ENCODE measurements at regions not wholly inside any gene's neighbourhood (a gene's known extent, or its start where the extent isn't known, plus 50 kb on each side); places are given as distances from the start of the nearest gene placed in this dataset.
A peak's percentile ranks its signal among the peaks of the same experiment; 100 is the strongest.

DNA sequence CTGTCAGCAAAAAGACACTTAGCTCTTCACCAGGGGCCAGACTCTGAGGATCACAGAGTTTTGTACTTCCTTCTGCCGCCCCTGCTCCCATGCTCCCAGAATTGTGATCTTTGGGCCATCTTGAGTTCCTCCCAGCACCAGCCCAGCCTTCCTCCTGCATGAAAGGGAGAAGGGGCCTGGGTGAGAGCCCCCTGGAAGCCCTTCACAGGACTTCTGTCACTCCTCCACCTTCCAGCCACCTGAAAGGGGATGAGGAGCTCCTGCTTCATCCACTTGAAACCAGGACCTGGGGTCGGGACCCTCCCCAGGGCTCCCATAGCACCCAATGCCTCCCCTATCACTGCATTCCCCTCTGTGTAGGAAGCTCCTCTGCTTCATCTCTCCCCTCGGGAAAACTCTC, 174.2 kb downstream of the BUD13 start:
- no peak for DNase-seq

DNA sequence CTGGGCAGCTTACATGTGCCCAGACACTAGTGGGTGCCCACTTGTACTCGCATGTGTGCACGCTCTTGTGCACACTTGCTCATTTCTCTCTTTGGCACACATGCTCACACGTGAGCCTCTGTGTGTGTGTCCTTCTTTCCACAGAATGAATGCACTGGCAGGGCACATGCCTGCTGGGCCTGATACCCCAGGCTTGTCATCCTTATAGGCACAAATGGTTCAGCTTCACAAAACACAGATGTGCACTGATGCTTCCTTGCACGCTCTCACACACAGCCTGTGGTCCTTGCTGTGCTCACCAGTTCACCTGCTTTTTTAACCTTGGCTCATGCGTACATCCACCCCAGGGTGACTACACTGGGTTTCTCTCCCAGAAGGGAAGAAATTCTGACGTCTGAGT, 174.8 kb downstream of the BUD13 start:
- no peak for DNase-seq

DNA sequence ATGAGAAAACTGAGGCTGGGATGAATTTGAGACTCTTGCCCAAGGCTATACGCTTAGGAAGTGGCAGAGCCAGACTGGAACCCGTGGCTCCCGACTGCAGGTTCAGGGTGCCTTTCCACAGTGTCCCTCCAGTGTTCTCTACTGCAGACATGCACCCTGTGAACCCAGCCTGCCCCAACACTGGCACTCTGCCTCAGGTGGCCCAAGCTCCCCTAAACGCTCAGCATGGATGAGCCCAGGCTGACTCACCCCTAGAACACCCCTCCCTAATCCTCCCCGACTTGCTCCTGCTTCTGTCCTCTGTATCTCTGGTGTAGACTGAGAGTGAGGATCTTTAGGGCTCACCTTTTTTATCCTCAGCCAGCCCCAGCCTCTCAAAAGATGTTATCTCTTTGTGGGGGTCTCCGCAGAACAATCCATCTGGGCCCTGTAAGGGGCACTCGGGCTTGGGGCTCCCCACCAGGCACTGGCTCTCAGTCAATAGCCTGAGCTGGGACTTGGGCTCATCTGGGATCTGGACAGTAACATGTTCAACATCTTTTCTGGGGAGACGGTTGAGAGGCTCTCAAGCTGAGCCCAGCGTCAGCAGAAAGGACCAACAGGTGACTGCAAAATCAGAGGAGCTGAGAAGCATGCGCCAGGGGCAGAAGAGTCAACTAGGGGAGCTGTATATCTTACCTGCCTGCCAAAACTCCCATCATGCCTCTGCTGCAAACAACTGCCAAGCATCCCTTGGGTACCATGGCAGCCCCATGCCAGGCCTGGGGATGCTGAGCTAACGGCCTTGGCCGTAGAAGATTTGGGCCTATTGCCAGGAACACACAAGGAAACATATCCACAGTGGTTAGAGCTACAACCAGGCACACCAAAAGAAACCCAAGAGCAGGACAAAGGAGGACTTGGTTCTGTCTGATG, 176.2 kb downstream of the BUD13 start:
- DNase-seq, result no peak

DNA sequence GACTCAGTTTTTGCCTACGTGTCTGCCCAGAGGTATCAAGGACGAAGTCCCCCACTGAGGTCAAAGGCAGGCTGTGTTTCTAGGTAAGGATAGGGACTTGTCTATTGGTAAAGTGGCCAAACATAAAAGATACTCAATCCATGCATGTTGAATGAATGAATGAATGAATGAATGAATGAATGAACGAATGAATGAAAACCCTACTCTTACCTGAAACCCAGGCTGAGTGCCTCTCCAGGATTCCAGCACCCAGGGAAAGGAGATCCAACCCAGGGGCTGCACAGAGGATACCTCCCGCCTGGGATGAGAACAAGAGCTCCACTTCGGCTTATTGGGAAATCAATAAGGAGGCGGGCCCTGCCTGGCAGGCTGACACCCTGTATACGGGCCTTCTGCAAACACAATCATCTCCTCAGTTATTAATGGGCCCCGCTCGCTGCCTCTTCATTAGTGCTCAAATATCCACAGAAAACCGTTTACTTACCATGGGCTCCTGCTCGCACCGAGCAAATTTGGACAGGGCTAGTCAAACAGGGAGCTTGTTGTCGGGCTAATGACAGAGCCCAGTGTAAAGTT, 177.4 kb downstream of the BUD13 start:
- DNase-seq, result no peak

DNA sequence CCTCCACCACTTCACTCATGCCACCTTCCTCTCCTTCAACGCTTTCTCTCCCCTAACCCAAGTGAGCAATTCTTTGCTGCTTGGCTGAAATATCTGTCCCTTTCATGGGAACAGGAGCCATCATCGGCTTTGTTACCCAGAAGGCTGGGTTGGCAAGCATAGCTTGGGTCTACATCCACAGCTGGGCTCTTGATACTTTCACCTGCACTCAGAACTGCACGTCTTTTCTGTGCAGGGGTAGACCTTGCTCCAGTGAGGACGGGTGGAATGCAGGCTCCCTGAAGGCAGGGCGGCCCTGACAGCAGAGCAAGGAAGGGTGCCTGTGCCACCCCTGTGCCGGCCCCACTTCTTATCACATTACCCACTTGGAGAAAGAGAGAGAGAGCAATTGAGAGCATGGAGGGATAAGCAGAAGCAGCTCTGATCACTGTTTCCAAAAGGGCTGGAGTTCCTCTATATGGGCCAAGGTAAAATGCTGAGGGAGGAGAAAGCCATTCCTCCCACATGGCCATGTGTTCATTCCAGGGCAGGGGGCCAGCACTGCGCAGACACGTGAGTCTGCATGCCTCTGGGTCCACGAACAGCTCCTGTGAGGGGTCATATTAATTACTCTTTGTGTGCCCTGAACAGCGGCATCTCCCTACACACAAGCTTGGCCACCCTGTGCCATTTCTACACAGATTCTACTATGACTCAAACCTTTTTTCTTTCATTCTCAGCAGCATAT, 181.8 kb downstream of the BUD13 start:
- no peak for DNase-seq

DNA sequence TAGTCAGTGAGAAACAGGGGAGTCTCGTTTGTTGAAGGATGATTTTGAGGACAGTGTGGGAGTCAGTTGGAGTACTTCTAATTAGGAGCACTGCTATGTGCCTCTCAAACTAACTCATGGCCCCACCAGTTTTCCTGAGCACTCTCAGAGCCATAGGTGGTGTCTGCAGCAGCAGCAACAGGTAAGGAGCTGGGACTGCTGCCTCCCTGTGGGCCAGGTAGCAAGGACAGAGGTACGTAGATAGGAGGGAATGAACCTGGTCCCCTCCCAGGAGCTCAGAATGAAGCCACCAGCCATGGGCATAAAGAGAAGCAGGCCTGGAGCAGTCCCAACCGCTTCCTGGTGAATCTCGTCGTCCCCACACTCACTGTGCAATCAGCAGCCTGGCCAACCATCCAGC, 183.4 kb downstream of the BUD13 start:
- DNase-seq, result no peak

DNA sequence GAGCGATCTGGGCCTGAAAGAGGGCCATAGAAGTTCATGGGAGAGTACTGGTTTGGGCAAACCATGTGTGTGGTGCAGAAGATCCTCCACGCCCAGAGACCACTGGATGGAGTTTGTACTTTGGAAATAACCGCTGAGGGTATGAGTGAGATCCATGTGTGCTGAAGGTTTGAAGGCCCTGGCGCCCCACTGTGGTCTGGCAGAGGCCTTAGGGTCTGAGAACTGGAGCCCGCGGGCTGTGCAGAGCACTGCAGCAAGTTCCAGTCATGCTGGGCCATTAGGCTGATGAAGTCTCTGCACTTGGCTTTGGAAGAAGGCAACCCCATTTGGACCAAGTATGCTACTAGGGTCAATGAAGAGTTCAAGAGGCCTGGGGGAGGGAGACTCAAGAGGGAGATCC, 186.4 kb downstream of the BUD13 start:
- no peak for DNase-seq

DNA sequence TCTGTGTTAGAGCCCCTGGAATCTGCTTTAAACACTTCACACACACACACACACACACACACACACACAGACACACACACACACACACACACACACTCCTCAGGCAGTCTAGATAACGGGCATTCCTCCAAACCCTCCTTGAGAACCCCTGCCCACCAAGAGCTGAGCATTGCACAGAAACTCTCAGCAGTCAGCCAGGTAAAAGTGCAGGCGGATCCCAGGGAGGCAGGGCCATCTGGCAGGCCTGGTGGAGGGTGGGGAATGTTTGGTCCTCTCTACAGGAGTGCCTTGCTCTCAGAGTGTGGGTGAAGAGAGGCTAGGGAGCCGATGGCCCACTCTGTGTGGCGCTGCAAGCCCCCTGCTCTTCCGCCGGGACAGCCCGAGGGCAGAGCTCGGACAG, 190.2 kb downstream of the BUD13 start:
- DNase-seq, result no peak

DNA sequence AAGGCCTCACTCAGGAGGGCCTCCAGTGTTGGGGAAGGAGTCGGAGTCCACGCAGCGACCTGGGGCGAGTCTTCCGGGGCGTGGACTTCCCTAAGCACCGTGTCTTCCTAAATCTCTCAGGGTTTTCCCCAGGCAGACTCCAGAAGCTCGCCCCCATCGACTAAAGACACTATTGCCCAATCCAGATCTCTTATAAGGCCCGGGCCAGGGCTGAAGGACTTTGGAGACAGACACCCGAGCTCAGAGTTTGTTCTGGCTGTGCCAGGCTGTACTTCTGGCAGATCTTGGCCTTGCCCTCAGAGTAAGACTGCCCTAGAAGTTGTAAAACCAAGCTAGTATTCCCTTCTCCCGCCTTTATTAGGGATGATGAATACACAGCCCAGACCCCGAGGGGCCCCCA, 191.4 kb downstream of the BUD13 start:
- DNase-seq, result no peak

DNA sequence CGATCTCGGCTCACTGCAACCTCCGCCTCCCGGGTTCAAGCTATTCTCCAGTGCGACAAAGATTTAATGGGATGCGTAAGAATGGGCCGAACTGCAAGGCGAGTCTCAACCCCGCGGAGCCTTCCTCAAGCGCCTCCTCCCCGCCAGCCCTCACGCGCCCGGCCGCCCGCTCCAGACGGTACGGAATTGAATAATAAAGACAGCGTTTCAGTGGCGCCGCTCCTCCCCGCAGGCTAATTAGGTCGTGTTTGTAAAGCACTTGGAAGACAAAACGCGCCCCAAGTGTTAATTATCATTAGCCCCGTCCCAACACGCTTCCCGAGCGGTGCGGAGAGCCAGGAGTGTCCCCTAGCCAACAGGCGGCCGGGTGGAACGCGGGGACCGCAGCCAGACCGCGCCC, 192.0 kb downstream of the BUD13 start:
- DNase-seq, result no peak

DNA sequence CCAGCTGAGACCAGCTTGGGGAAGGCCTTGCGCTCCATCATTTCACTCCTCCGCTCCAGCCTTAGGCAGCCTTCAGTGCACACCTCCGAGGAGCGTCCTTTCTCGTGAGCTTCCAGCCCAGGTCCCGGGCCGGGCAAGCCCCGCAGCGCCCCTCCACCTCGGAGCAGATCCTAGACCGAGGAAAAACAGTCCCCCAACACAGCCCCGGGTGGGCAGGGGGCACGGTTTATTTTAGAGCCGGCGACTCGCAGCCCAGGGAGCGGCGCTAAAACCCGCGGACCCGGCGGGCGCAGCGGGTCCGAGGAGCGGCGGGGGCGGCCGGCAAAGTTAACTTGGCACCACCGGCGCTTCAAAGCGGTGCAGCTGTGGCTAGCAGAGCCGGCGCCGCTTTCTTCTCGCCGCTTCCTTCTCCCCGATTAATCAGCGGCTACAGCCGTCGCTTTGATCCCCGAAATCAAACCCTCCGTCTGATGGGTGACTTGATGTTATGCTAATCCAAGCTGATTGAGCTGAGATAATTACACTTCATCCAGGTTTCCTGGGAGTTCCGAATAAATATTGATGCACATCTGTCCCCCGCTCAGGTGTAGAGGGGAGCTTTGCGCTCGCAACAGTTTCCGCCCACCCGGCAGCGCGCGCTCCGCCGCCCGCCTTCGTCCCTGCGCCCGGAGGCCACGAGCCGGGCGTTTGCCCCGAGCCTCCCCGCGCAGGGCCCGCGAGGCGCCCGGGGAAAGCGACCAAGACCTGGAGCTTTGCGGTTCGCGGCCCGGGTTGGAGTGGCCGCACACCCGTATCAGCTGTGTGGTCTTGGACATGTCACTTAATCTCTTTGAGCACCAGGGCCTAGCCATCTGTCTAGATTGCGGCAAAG, 192.7 kb downstream of the BUD13 start:
- DNase-seq, result no peak

DNA sequence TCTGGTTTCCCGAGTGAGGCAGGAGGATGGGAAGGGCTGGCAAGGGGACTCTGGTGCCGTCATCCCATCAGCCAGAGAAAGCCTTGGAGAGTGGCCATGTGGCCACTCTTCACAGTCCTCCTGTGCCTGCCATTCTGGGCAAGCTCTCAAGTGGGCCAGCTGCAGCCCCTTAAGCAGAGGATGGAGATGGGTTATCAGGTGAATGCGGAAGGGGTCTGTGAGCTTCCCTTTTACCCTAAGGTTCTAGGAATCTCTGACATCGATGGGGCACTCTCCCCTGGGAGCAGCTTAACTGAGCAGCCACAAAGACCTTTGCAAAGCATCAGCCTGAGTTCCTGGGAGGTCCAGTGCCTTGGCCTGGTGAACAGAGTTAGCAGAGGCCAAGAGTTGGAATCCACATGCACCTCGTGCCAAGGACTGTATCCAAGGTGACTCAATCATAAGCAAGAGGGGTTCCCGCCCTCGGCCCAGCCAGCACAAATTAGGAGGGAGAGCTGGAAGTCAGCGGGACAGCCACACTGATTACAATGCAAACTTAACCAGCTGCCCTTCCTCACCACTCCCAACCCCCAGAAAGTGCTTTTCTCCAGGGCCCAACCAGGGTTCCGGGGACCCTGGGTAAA, 193.6 kb downstream of the BUD13 start:
- no peak for DNase-seq

DNA sequence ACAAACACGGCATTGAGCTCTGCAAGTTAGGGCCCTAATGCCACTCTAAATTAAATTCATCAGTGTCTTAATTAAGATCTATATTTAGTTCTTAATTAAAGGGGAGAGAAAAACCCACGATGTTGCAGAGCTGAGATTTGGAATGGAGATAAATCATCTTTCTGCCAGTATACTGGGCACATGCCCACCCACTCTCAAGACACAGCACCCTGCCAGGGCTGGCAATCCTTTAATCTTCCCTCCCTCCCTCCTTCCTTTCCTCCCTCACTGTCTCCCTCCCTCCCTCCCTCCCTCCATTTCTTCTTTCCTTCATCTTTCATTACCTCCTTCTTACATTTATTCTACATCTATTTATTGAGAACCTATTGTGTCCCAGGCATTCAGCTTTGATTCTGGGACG, 194.8 kb downstream of the BUD13 start:
- no peak for DNase-seq

DNA sequence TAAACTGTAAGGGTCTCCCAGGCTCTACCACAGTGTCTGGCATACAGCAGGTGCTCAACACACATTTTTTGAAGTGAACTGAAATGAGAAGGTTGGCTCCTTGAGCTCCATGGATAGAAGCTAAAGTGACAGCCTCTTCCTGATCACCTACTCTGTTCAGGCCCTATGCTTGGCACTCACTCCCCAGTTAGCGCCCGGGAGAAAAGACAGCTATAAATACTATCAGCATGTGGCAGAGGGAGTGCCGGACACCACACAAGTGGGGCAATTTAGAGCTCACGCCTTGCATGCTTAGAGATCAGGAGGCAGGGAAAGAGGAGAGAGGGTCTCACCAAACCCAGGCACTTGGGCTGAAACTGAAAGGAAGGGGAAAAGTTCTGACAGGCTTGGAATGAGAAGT, 195.5 kb downstream of the BUD13 start:
- DNase-seq, result no peak

DNA sequence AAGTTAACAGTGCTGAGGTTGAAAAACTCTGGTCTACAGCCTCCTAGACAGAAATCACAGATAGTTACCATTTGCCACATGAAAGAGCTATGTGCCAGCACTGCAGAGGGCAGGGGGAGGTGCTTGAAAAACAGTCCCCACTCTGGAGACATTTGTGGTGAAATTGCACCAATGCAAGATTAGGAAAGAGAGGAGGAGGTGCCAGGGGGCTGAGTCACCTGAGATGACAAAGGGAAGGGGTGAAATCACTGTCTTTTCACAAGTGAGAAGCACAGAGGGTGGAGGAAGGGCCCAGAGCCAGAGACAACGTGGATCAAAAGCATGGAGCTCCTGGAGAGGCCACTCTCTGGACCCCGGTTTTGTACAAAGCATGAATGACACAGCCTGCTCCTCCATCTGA, 196.3 kb downstream of the BUD13 start:
- no peak for DNase-seq

DNA sequence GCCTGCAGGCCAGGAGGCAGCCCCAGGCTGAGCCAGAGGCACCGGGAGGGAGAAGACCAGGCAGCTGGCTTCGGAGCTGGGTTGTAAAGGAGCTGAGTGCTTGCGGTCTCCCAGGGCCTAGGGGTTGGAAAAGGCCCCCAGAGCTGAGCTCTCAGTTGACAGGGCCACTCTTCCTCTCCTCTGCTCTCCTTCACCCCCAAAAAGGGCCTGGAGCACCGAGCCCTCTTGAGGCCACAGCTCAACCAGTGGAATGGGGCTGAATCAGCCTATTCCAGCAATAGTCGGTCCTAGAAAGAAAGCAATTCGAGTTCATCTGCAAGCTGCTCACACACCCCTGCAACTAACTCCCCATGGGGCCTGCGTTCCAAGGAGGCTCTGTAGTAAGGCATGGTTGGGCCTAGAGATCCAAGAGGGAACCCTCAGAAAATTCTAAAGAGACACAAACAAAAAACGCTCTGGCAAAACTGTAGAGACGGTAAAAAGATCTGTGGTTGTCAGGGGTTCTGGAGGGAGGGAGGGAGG, 205.0 kb downstream of the BUD13 start:
- DNase-seq, result no peak

DNA sequence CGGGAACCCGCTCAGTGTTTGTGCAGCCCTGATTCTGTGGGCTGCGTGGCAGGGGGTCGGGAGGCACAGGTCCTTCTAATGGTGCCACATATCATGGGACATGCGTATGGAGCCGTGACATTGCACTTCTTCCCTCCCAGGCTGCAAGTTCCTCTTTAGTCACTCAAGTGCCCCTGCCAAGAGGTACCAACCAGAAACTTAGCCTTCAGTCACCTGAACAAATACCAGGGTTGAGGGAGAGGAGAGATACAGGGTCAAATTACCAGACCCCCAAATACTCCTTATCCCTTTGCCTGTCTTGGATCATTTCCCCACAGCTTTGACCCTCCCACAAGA, 209.1 kb downstream of the BUD13 start:
- DNase-seq, result peak in 1 of 2 donors; percentile 10

DNA sequence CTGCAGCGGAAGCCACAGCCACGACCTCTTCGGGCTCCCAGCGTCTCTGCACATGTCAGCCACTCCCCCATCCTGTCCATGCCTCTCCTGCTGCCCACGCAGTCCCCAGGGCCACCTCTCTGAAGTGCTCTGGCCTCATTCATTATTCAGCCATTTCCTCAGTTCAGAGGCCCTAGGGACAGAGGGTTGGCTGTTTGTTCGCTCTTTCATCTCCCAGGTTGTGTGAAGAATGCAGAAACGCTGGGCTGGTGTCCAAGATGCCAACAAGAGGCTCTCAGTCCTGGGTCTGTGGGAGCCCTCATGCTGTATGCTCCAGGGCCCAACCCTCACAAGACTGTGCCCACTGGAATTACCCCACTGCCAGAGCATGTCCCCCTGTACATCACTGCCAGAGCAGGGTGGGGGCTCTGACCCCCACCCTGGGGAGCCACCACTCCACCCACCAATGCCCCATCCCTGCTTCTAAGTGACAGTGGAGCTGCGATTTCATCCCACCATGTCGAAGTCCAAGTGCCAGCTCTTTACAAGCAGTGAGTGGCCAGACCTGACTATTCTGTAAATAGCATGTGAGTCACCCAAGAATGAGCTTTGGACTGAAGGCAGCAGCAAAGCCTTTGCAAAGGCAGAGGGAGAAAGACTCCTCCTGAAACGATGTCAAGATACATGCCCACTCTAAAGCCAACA, 209.6 kb downstream of the BUD13 start:
- peak in 1 of 2 donors; percentile 2 for DNase-seq

DNA sequence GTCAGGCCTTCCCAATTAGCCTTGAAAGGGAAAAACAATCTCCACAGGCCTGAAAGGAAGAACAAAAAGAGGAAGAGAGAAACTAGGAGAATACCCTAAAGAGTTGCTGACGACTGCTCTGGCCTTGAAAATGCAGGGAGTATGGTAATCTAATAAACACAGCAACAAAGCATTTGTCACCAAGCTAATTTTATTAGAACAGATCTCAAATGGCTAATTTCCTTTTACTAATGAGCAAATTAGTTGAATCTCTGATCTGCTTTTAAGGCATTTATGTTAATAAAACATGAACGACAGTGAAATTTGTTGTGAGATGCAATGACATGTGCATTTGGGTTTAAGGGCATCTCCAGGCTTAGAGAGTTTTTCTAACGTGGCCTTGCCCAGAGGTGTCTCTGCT, 212.2 kb downstream of the BUD13 start:
- no peak for DNase-seq

DNA sequence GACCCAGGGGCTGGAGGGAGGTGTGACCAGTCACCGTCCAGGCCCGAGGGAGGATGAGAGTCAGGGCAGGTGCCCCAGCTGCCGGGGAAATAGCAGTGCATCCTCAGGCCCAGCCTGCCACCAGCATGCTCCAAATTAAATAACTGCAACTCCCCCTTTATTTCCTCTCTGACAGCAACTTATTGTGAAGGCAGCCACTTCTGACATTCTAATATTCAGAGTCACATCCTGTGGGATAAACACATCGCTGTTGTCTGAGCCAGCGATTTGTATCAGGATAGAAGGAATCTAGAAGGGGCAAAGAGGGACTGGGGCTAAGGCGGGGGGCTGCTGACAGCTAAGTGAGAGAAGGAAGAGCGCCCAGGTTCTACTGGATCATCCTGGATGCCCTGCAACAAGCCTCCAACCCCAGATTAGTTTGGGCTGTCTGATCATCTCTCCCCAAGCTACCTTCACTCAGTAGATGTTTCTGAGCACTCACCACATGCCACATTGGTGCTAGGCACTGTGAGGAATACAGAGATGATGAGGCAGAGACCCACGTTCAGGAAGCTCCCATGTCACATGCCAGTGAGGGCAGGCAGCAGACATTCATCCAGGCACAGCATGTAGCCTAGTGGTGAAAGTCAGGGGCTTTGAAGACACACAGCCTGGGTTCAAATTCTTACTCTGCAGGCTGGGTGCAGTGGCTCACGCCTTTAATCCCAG, 214.1 kb downstream of the BUD13 start:
- DNase-seq, result no peak

DNA sequence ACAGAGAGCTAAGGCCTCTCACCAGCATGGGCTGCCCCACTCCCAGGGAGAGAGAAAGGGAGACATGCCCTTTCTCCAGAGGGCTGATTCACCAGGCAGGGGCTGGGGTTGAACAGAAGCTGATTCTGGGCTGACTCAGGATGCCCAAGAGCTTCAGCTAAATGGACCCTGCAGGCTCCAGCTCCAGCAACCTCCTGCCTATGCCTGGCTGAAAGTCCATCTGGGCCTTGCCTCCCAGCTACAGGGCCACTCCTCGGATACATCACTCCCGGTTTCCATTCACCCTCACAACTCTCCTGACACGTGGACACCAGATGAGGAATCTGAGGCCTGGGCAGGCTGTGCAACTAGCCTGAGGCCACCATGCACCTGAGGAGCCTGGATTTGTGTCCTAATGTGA, 215.5 kb downstream of the BUD13 start:
- DNase-seq, result no peak
